LNCAP (cell line): ENCODE measurements at regions not wholly inside any gene's neighbourhood (a gene's known extent, or its start where the extent isn't known, plus 50 kb on each side); places are given as distances from the start of the nearest gene placed in this dataset.

ENCODE experiments used
- CTCF ChIP-seq: fragments of 450-650 bp; IDR thresholded peaks from 2 replicates; pipeline ENCODE4 v1.5.1; 2017; ENCODE audit warnings: mild to moderate bottlenecking

GRCh38 chr13:53101883-53102282 is 73.3 kb downstream of the OLFM4 start:
- TF ChIP-seq CTCF, result no peak

DNA sequence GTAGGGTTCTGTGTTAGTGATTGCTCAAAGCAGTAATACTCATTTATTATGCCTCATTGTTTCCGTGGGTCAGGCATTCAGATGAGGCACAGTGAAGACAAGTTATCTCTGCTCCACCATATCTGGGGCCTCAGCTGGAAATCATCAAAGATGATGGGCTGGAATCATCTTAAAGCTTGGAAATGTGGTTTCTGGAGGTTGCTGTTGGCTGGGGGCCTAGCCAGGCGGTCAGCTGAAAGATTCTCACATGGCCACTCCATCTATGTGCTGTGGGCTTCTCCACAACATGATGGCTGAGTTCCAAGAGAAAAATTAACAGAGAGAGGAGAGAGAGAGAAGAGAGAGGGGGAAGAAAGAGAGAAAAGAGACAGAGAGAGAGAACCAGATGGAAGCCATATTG is 75.5 kb downstream of the OLFM4 start:
- TF ChIP-seq CTCF, result no peak

DNA sequence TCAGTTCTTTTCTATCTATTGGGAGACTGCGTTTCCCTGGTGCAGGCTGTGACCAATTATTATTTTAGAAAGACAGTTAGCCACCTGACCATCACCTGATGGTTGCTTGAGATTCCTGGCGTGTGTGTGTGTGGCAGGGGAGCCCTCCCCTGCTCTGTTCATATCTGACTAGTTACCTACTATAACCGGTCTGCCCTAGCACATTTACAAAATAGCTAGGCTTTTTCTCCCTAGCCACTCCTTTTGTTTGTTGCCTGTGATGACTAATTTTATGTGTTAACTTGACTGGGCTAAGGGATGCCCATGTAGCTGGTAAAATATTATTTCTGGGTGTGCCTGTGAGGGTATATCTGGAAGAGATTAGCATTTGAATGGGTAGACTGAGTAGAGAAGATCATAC is 76.9 kb downstream of the OLFM4 start:
- TF ChIP-seq CTCF, result no peak

- TF ChIP-seq CTCF, result no peak
These were observed 77.3 kb downstream of the OLFM4 start for GRCh38 chr13:53105890-53106289.

GRCh38 chr13:53110181-53110580 is 81.6 kb downstream of the OLFM4 start:
- TF ChIP-seq CTCF, result no peak

DNA sequence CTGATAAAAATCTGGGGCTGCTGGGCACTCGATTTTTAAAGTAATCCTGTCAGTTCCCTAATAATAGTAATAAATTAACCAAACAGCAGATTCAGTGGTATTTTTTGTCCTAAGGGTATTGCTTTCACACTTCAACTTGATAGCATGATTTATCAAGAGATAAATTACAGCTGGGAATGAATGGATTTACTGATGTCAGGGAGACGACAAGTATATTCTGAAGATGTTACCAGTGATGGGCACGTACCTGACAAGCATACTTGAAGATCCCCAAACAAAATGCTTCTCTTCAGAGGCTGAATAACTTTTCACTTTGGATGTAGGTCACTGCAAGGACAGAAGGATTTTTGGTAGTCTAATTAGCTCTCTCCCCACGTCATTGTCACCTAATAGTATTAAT is 82.0 kb downstream of the OLFM4 start:
- TF ChIP-seq CTCF, result no peak

- TF ChIP-seq CTCF, result no peak
These were observed 83.9 kb downstream of the OLFM4 start for GRCh38 chr13:53112522-53112921.

- TF ChIP-seq CTCF, result no peak
These were observed 92.6 kb downstream of the OLFM4 start for GRCh38 chr13:53121131-53121773.
